ENCODE measurements at regions not wholly inside any gene's neighbourhood (a gene's known extent, or its start where the extent isn't known, plus 50 kb on each side); places are given as distances from the start of the nearest gene placed in this dataset.
A peak's percentile ranks its signal among the peaks of the same experiment; 100 is the strongest.
"Not testable (repeated sequence)": the region's sequence is repeated elsewhere in the genome, so short reads cannot be mapped to it uniquely, and the experiment has no call there.

GRCh38 chr4:28831867-28832266 lies 1888.3 kb upstream of the PCDH7 start:
- H3K27ac ChIP-seq: no peak overlapping the region
- TF ChIP-seq CTCF (IDR thresholded peaks at IDR 0.05): no peak
- TF ChIP-seq ZFX (IDR thresholded peaks at IDR 0.05; ENCODE audit: borderline replicate concordance): no peak

DNA sequence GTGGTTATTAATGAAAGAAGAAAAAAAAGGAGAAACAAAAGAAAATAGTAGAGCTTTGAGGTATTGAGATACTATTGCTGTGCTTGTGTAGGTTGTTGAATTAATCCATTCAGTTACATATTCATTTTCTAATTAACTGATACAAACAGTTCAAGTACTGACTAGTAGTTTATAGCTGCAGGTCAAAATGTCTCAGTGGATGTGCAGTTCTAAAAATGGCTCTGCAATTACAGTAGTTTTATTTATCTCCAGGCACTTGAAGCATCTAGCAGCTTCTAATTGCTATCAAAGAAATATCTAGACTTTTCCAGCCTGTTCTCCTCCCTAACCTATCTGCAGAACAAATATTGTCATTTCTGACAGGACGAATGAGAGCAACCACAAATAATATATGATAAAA lies 1887.7 kb upstream of the PCDH7 start:
- H3K27ac ChIP-seq: no peak overlapping the region

GRCh38 chr4:28834120-28834519 lies 1886.0 kb upstream of the PCDH7 start:
- TF ChIP-seq ZFX (IDR thresholded peaks at IDR 0.05; ENCODE audit: borderline replicate concordance) (no peak), CTCF (IDR thresholded peaks at IDR 0.05) (no peak)

More for the DNA sequence above, 1887.7 kb upstream of the PCDH7 start:
- no peak for TF ChIP-seq CTCF (IDR thresholded peaks at IDR 0.05)
- no peak for TF ChIP-seq ZFX (IDR thresholded peaks at IDR 0.05; ENCODE audit: borderline replicate concordance)

GRCh38 chr4:28835501-28835900 lies 1884.7 kb upstream of the PCDH7 start:
- H3K27ac ChIP-seq: no peak overlapping the region
- TF ChIP-seq CTCF (IDR thresholded peaks at IDR 0.05) (no peak), ZFX (IDR thresholded peaks at IDR 0.05; ENCODE audit: borderline replicate concordance) (no peak)

More at GRCh38 chr4:28834120-28834519, 1886.0 kb upstream of the PCDH7 start:
- no peak overlapping the region for H3K27ac ChIP-seq

- TF ChIP-seq CTCF (IDR thresholded peaks at IDR 0.05) (0 out of 2 replicates have a peak, but pooled peaks have one; percentile 6), ZFX (IDR thresholded peaks at IDR 0.05; ENCODE audit: borderline replicate concordance) (no peak)
- H3K27ac ChIP-seq: no peak overlapping the region
Measured at GRCh38 chr4:28842271-28842670, 1877.9 kb upstream of the PCDH7 start.

GRCh38 chr4:28845158-28845557 lies 1875.0 kb upstream of the PCDH7 start:
- H3K27ac ChIP-seq: no peak overlapping the region
- TF ChIP-seq ZFX (IDR thresholded peaks at IDR 0.05; ENCODE audit: borderline replicate concordance) (no peak), CTCF (IDR thresholded peaks at IDR 0.05) (no peak)

GRCh38 chr4:28857028-28857427 lies 1863.1 kb upstream of the PCDH7 start:
- not testable (repeated sequence) for H3K27ac ChIP-seq

DNA sequence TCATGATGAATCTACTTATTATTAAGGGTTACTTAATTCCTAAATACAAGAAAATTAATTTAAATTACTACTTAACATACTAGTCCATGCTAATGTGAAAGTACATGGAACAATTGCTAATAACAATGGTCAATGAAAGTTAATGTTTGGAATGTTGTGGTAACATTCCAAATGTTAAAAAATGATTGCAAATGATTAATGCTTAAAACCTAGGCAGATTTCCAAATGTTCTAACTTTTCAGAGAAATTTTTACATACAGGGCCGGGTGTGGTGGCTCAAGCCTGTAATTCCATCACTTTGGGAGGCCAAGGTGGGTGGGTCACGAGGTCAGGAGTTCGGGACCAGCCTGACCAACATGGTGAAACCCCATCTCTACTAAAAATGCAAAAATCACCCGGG lies 1851.3 kb upstream of the PCDH7 start:
- TF ChIP-seq CTCF (IDR thresholded peaks at IDR 0.05): no peak
- no peak for TF ChIP-seq ZFX (IDR thresholded peaks at IDR 0.05; ENCODE audit: borderline replicate concordance)
- H3K27ac ChIP-seq: no peak overlapping the region
